ENCODE measurements at regions not wholly inside any gene's neighbourhood (a gene's known extent, or its start where the extent isn't known, plus 50 kb on each side); places are given as distances from the start of the nearest gene placed in this dataset.

DNA sequence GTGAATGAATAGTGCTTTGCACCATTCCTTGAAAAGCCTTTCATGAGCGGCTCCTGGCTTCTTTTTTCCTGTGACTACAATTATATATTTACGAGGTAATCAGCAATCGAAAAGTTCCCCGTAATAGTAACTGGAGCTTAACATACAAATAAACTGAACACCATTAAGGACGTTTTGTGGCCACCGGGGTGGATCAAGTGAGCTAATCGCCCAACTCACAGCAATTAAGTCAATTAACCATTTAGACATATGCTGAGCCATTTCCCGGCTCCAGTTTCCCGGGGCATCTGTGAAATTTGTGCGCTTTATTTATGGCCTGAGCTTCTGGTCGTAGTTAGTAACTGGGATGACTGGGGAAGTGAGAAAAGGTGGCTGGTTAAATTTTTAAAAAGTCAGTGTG is 465.2 kb downstream of the MIAT start:
- no peak overlapping the region for H2BK15ac ChIP-seq (ENCODE audit: low read depth, low read length)
- no peak overlapping the region for H3K4me2 ChIP-seq (ENCODE audit: insufficient read depth, insufficient read length, low read length)
- no peaks in the 10 kb centered on the region for H4K20me1 ChIP-seq (ENCODE audit: control insufficient read depth, insufficient read depth, insufficient read length)
- H3K27ac Mint-ChIP-seq, result no peak overlapping the region
- H3K4me1 Mint-ChIP-seq, result no peaks in the 10 kb centered on the region
- H3K23ac ChIP-seq (ENCODE audit: insufficient read length, low read depth, low read length), result no peak overlapping the region
- no peak overlapping the region for H3K56ac ChIP-seq (ENCODE audit: insufficient read length, low read depth, low read length)
- H3K4ac ChIP-seq (ENCODE audit: low read depth, low read length), result no peak overlapping the region
- no peak overlapping the region for H2BK5ac ChIP-seq (ENCODE audit: insufficient read length, low read length)
- H3K79me1 ChIP-seq (ENCODE audit: insufficient read depth, low read depth, low read length, poor library complexity, severe bottlenecking), result no peaks in the 10 kb centered on the region
- H3K4me1 ChIP-seq (ENCODE audit: insufficient read depth, low read length), result no peaks in the 10 kb centered on the region
- no peak overlapping the region for H4K8ac ChIP-seq (replicated peaks; ENCODE audit: insufficient read length, low read depth, low read length)
- no peak overlapping the region for H3K27ac ChIP-seq (ENCODE audit: insufficient read length, low read depth, low read length)
- no peak overlapping the region for H3K18ac ChIP-seq (ENCODE audit: insufficient read length, low read depth, low read length)
- no peak overlapping the region for H3T11ph ChIP-seq (ENCODE audit: low read length)
- no peak overlapping the region for H3K4me3 Mint-ChIP-seq
- whole genome bisulfite sequencing (ENCODE audit: extremely low coverage, insufficient read length, low lambda C conversion rate), result no CpG with 5 or more reads among the region's 11 CpGs
- H4K91ac ChIP-seq (ENCODE audit: insufficient read length, low read depth, low read length), result no peak overlapping the region
- H3K14ac ChIP-seq (ENCODE audit: insufficient read depth, low read length), result no peak overlapping the region
- TF ChIP-seq CTCF (conservative IDR thresholded peaks at IDR 0.05), result no peak
- H2BK20ac ChIP-seq (ENCODE audit: low read depth, low read length, poor library complexity, severe bottlenecking), result no peak overlapping the region
- H3K27me3 Mint-ChIP-seq (ENCODE audit: low read depth), result peaks cover 24% of the 10 kb centered on the region
- H4K5ac ChIP-seq (ENCODE audit: insufficient read length, low read depth, low read length), result no peak overlapping the region
- H3K36me3 Mint-ChIP-seq (ENCODE audit: insufficient read depth in 1 of 3, low read depth in 3 of 3), result no peaks in the 10 kb centered on the region
- H2BK120ac ChIP-seq (ENCODE audit: low read depth, low read length, poor library complexity, severe bottlenecking), result no peak overlapping the region
- H2AK5ac ChIP-seq (ENCODE audit: insufficient read length, low read length), result no peak overlapping the region
- no peak overlapping the region for H3K9ac ChIP-seq (ENCODE audit: extremely low read depth, insufficient read length, low read length)
- no peaks in the 10 kb centered on the region for H3K79me2 ChIP-seq (ENCODE audit: insufficient read depth, low read length)
- H2BK12ac ChIP-seq (ENCODE audit: insufficient read length, low read depth, low read length), result no peak overlapping the region
- no peaks in the 10 kb centered on the region for H3K9me3 ChIP-seq (ENCODE audit: control insufficient read depth, low read depth, low read length)
- H3K9me3 Mint-ChIP-seq, result no peaks in the 10 kb centered on the region
- H2AFZ ChIP-seq (ENCODE audit: low read length), result no peak overlapping the region
- H3K27me3 ChIP-seq (ENCODE audit: insufficient read depth, low read length), result no peaks in the 10 kb centered on the region
- DNase-seq, result no peak
- no peaks in the 10 kb centered on the region for H3K23me2 ChIP-seq (ENCODE audit: insufficient read length, low read depth, low read length, poor library complexity, severe bottlenecking)
